Mesodermal cell (in vitro differentiated cells): ENCODE measurements at regions not wholly inside any gene's neighbourhood (a gene's known extent, or its start where the extent isn't known, plus 50 kb on each side); places are given as distances from the start of the nearest gene placed in this dataset.

Experiments
- H3K27ac ChIP-seq: 2 replicates; pipeline ENCODE4 v1.7.0; 2013; ENCODE audit warnings: mild to moderate bottlenecking, low read depth, low read length, moderate library complexity; ENCODE audit not compliant: severe bottlenecking
- H3K36me3 ChIP-seq: 2 replicates; pipeline ENCODE4 v1.7.1; 2013; ENCODE audit warnings: mild to moderate bottlenecking, low read length, moderate library complexity; ENCODE audit not compliant: control insufficient read depth, insufficient read depth
- H3K4me1 ChIP-seq: one replicate; pipeline ENCODE4 v1.7.1; 2013; ENCODE audit warnings: mild to moderate bottlenecking, low read length; ENCODE audit not compliant: insufficient read depth, control insufficient read depth, poor library complexity, severe bottlenecking
- H3K4me3 ChIP-seq: 2 replicates; pipeline ENCODE4 v1.7.0; 2013; ENCODE audit warnings: low read length, control low read depth, mild to moderate bottlenecking; ENCODE audit not compliant: insufficient read depth, poor library complexity, severe bottlenecking; ENCODE audit errors: extremely low read depth
- H3K9me3 ChIP-seq: 2 replicates; pipeline ENCODE4 v1.7.1; 2013; ENCODE audit warnings: mild to moderate bottlenecking, low read length, moderate library complexity; ENCODE audit not compliant: control insufficient read depth
- WGBS, 2 experiments: methylation state at CpG; one replicate each; pipeline ENCODE4 v1.1.5; 2013; ENCODE audit warnings: missing lambda C conversion rate in 2 of 2; ENCODE audit not compliant: insufficient coverage in 2 of 2; 5-methylcytosine and 5-hydroxymethylcytosine counted together

GRCh38 chr9:23945897-23946296 is 119.9 kb upstream of the ELAVL2 start:
- Histone ChIP-seq H3K4me1 (peaks cover 1% of the 10 kb centered on the region), H3K27ac (no peak overlapping the region), H3K36me3 (no peaks in the 10 kb centered on the region), H3K4me3 (no peak overlapping the region), H3K9me3 (peaks cover 25% of the 10 kb centered on the region)
- WGBS, 2 experiments, result 79 to 100% methylated on average over 2 to 3 of the region's 6 CpGs

GRCh38 chr9:23941051-23941450 is 115.0 kb upstream of the ELAVL2 start:
- Histone ChIP-seq H3K36me3 (no peaks in the 10 kb centered on the region), H3K4me1 (peaks cover 3% of the 10 kb centered on the region), H3K9me3 (peaks cover 23% of the 10 kb centered on the region), H3K27ac (peak overlapping the region; percentile 36), H3K4me3 (no peak overlapping the region)
- no CpG with 5 or more reads among the region's 3 CpGs for WGBS, 2 experiments

- peaks cover 8% of the 10 kb centered on the region for H3K9me3 ChIP-seq
- H3K4me3 ChIP-seq, result no peak overlapping the region
- H3K36me3 ChIP-seq, result no peaks in the 10 kb centered on the region
- H3K4me1 ChIP-seq, result peaks cover 3% of the 10 kb centered on the region
- no peak overlapping the region for H3K27ac ChIP-seq
- WGBS, 2 experiments, result 88% methylated on average over 1 of the region's 1 CpG; no CpG with 5 or more reads in 1 of the 2 experiments
Measured at GRCh38 chr9:23938908-23939307, 112.9 kb upstream of the ELAVL2 start.

- Histone ChIP-seq H3K4me1 (no peaks in the 10 kb centered on the region), H3K36me3 (no peaks in the 10 kb centered on the region), H3K4me3 (no peak overlapping the region), H3K9me3 (no peaks in the 10 kb centered on the region), H3K27ac (no peak overlapping the region)
- WGBS, 2 experiments, result 50% methylated on average over 1 of the region's 1 CpG; no CpG with 5 or more reads in 1 of the 2 experiments
Measured at GRCh38 chr9:23934291-23934906, 108.4 kb upstream of the ELAVL2 start.

- Histone ChIP-seq H3K36me3 (no peaks in the 10 kb centered on the region), H3K9me3 (no peaks in the 10 kb centered on the region), H3K27ac (no peak overlapping the region), H3K4me1 (no peaks in the 10 kb centered on the region), H3K4me3 (no peak overlapping the region)
- 92 to 100% methylated on average over 1 to 2 of the region's 2 CpGs for WGBS, 2 experiments
Measured at GRCh38 chr9:23933348-23933747, 107.3 kb upstream of the ELAVL2 start.

- Histone ChIP-seq H3K4me1 (no peaks in the 10 kb centered on the region), H3K36me3 (no peaks in the 10 kb centered on the region), H3K9me3 (no peaks in the 10 kb centered on the region)
Measured at GRCh38 chr9:23926368-23926767, 100.3 kb upstream of the ELAVL2 start.

GRCh38 chr9:23914431-23915003 is 88.5 kb upstream of the ELAVL2 start:
- WGBS, 2 experiments, result 91 to 94% methylated on average over 6 to 7 of the region's 17 CpGs
- Histone ChIP-seq H3K27ac (no peak overlapping the region), H3K36me3 (no peaks in the 10 kb centered on the region), H3K9me3 (no peaks in the 10 kb centered on the region), H3K4me3 (no peak overlapping the region), H3K4me1 (no peaks in the 10 kb centered on the region)

More at GRCh38 chr9:23926368-23926767, 100.3 kb upstream of the ELAVL2 start:
- no peak overlapping the region for H3K27ac ChIP-seq
- H3K4me3 ChIP-seq, result no peak overlapping the region

- no peak overlapping the region for H3K27ac ChIP-seq
- H3K4me1 ChIP-seq, result no peaks in the 10 kb centered on the region
- WGBS, 2 experiments, result no CpG with 5 or more reads among the region's 1 CpG
- no peak overlapping the region for H3K4me3 ChIP-seq
- no peaks in the 10 kb centered on the region for H3K9me3 ChIP-seq
- no peaks in the 10 kb centered on the region for H3K36me3 ChIP-seq
Measured at GRCh38 chr9:23907343-23907742, 81.3 kb upstream of the ELAVL2 start.

- WGBS, 2 experiments, result no CpG with 5 or more reads among the region's 1 CpG
- Histone ChIP-seq H3K4me1 (no peaks in the 10 kb centered on the region), H3K9me3 (peaks cover 10% of the 10 kb centered on the region), H3K27ac (no peak overlapping the region), H3K4me3 (no peak overlapping the region), H3K36me3 (no peaks in the 10 kb centered on the region)
Measured at GRCh38 chr9:23887781-23888180, 61.7 kb upstream of the ELAVL2 start.
